ENCODE measurements at regions not wholly inside any gene's neighbourhood (a gene's known extent, or its start where the extent isn't known, plus 50 kb on each side); places are given as distances from the start of the nearest gene placed in this dataset.

GRCh38 chr11:69376155-69377028 lies 82.4 kb downstream of the MYEOV start:
- peak; percentile 41; the same call in 1 of the 2 replicates for ATAC-seq
- no peaks in the 10 kb centered on the region for H3K9me3 ChIP-seq (ENCODE audit: control insufficient read depth in 1 of 2, insufficient read depth in 1 of 2, low read depth in 1 of 2, low read length in 2 of 2)
- TF ChIP-seq ZBTB33 (IDR thresholded peaks at IDR 0.05; ENCODE audit: extremely low read depth, insufficient replicate concordance, low read length) = no peak
- TF ChIP-seq JUND (IDR thresholded peaks at IDR 0.05) = no peak
- TF ChIP-seq EGR1 (IDR thresholded peaks at IDR 0.05; ENCODE audit: low read depth) = no peak
- peak; percentile 12; the same call in 1 of the 2 replicates for TF ChIP-seq POLR2AphosphoS5 (IDR thresholded peaks at IDR 0.05; ENCODE audit: low read depth, low read length)
- no TSS peak for BruUV-seq (replicated peaks)
- peaks cover 13 to 76% of the 10 kb centered on the region in 2 experiments for H3K4me1 ChIP-seq (ENCODE audit: control insufficient read depth in 1 of 2, insufficient read depth in 2 of 2, low read length in 2 of 2)
- no peaks in the 10 kb centered on the region for H3K27me3 ChIP-seq (ENCODE audit: insufficient read depth, low read length)
- H2AFZ ChIP-seq (ENCODE audit: low read depth, low read length, poor library complexity, severe bottlenecking) = no peak overlapping the region
- ChIA-PET CTCF (no interaction called here), POLR2A (no interaction called here), RAD21 (ENCODE audit: low non-redundant PET in 1 of 2, low total read pairs in 2 of 2, uncharacterized antibody in 2 of 2, unreplicated experiment in 2 of 2) (no interaction called here)
- no peak overlapping the region for H3K4me3 ChIP-seq (replicated peaks in 1 of 2; ENCODE audit: low read depth in 1 of 2, low read length in 2 of 2)
- H3K79me2 ChIP-seq (ENCODE audit: insufficient read depth, low read length) = no peaks in the 10 kb centered on the region
- intact Hi-C loops (cut with micrococcal nuclease) = loop anchor here (5.0 kb wide), 1 partner anchor 274 kb away; no protein-coding TSS in a partner anchor
- no peak overlapping the region for H3K27ac ChIP-seq (ENCODE audit: low read depth, low read length)
- no peak overlapping the region; the same call in 1 of the 2 replicates for H3K9ac ChIP-seq (ENCODE audit: low read length)
- H3K36me3 ChIP-seq (ENCODE audit: control insufficient read depth in 1 of 2, insufficient read depth in 2 of 2, low read length in 2 of 2) = peaks cover 0 to 13% of the 10 kb centered on the region in 2 experiments; a peak in 1 of 4 replicates
- no peak for DNase-seq (ENCODE audit: low read depth, low spot score)
- peak overlapping the region; percentile 39 for H3K4me2 ChIP-seq (ENCODE audit: low read length)
- no peaks in the 10 kb centered on the region for H4K20me1 ChIP-seq (ENCODE audit: insufficient read depth)
- no peaks in the 10 kb centered on the region for H3K9me2 ChIP-seq (ENCODE audit: insufficient read depth)
